ENCODE measurements at regions not wholly inside any gene's neighbourhood (a gene's known extent, or its start where the extent isn't known, plus 50 kb on each side); places are given as distances from the start of the nearest gene placed in this dataset.

DNA sequence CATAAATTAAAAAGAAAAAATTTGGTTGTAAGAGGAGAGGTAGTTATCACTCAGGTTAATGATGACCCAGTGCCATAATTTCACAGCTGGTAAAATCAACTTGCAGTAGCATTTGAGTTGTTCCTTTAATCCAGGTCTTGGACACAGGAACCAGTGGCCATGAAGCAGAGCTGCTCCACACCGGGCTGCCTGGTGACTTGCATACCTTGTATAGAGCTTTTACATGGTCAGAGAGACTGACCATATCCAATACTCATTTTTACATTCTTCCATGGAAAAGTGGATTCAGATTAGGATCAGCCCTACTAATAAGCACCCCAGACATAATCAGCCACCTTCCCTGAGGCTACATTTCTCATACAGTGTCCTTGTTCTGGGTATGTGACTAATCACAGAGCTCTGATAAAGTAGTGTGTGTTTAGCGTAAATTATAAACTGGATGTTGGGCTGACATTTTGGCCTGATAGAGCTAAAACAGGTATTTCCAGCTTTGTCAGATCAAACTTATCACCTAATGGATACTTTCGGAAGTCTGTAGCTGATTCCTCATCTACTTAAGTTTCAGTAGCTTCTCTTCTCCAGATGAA is 77.0 kb upstream of the ZSWIM6 start:
- intact Hi-C loops (cut with DNase I, micrococcal nuclease): no loop called here
- Histone ChIP-seq H3K4me3 (no peak overlapping the region), H3K9me3 (no peaks in the 10 kb centered on the region), H3K4me1 (ENCODE audit: low read depth) (no peaks in the 10 kb centered on the region), H3K36me3 (ENCODE audit: low read depth) (no peaks in the 10 kb centered on the region)
- TF ChIP-seq, protein P1, sequence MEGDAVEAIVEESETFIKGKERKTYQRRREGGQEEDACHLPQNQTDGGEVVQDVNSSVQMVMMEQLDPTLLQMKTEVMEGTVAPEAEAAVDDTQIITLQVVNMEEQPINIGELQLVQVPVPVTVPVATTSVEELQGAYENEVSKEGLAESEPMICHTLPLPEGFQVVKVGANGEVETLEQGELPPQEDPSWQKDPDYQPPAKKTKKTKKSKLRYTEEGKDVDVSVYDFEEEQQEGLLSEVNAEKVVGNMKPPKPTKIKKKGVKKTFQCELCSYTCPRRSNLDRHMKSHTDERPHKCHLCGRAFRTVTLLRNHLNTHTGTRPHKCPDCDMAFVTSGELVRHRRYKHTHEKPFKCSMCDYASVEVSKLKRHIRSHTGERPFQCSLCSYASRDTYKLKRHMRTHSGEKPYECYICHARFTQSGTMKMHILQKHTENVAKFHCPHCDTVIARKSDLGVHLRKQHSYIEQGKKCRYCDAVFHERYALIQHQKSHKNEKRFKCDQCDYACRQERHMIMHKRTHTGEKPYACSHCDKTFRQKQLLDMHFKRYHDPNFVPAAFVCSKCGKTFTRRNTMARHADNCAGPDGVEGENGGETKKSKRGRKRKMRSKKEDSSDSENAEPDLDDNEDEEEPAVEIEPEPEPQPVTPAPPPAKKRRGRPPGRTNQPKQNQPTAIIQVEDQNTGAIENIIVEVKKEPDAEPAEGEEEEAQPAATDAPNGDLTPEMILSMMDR (IDR thresholded peaks at IDR 0.05): no peak
- DNase-seq (no peak), ATAC-seq (peak; percentile 67)

DNA sequence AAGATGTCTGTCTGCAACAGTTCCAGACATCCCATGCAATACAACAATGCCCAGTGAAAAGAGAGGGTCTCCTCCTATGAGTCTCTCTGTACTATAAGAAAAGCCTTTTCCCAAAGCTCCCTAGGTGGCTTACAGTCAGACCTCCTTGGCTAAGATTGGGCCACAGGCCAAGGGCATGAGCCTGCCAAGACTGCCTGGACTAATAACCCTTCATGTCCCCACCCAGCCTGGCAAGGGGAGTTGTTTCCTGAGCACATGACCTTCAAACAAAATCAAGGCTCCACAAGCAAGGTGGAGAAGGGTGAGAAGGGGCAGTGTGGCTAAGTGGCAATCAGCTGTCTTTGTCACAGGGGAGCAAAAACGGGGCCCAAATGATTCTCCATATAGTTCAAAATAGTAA is 75.6 kb upstream of the ZSWIM6 start:
- TF ChIP-seq, protein P1 (IDR thresholded peaks at IDR 0.05): no peak
- DNase-seq (peak; percentile 80 to 92 (median 85)), ATAC-seq (peak; percentile 91)
- Histone ChIP-seq H3K4me1 (ENCODE audit: low read depth) (no peaks in the 10 kb centered on the region), H3K4me3 (no peak overlapping the region), H3K36me3 (ENCODE audit: low read depth) (no peaks in the 10 kb centered on the region), H3K9me3 (no peaks in the 10 kb centered on the region)
- intact Hi-C loops (cut with DNase I, micrococcal nuclease): no loop called here

DNA sequence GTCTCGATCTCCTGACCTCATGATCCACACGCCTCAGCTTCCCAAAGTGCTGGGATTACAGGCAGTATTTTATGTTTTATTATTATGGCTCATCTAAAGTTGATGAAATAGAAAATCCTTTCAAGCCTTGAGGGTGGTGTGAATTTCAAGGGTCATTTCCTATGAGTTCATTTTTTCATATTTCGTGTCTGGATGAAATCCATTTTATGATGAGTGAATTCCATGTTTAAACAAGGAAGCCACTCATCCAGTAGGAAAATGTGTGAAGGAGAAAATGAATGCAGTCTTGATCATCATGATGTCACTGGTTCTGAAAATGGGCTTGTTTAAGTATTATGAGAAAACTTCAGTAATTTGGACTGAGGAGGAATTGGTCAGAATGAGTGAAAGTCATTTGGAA is 74.6 kb upstream of the ZSWIM6 start:
- DNase-seq (no peak), ATAC-seq (no peak)
- H3K36me3 ChIP-seq (ENCODE audit: low read depth): no peaks in the 10 kb centered on the region
- no peaks in the 10 kb centered on the region for H3K4me1 ChIP-seq (ENCODE audit: low read depth)
- intact Hi-C loops (cut with DNase I, micrococcal nuclease): no loop called here
- H3K9me3 ChIP-seq: no peaks in the 10 kb centered on the region
- no peak overlapping the region for H3K4me3 ChIP-seq
- TF ChIP-seq, protein P1 (IDR thresholded peaks at IDR 0.05): no peak

DNA sequence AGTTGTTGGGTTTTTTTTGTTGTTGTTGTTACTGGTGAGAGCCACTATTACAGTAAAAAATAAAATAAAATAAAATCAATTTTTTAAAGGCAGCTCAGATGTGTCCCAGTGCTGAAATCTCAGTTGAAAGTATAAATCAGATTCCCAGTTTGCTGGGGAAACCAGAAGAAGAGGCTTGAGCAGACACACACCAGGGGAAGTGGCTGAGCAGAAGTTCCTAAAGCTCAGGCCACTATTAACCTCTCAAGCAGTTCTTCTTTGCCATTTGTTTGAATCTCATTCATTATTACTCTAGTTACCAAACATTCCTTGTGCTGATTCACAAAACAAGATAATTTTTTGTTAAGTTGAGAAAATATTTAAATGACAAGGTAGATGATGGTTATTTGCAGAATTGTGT is 70.9 kb upstream of the ZSWIM6 start:
- H3K36me3 ChIP-seq (ENCODE audit: low read depth): no peaks in the 10 kb centered on the region
- H3K4me1 ChIP-seq (ENCODE audit: low read depth): no peaks in the 10 kb centered on the region
- H3K9me3 ChIP-seq: no peaks in the 10 kb centered on the region
- intact Hi-C loops (cut with DNase I, micrococcal nuclease): no loop called here
- TF ChIP-seq, protein P1 (IDR thresholded peaks at IDR 0.05): no peak
- ATAC-seq (no peak), DNase-seq (no peak)
- H3K4me3 ChIP-seq: no peak overlapping the region

DNA sequence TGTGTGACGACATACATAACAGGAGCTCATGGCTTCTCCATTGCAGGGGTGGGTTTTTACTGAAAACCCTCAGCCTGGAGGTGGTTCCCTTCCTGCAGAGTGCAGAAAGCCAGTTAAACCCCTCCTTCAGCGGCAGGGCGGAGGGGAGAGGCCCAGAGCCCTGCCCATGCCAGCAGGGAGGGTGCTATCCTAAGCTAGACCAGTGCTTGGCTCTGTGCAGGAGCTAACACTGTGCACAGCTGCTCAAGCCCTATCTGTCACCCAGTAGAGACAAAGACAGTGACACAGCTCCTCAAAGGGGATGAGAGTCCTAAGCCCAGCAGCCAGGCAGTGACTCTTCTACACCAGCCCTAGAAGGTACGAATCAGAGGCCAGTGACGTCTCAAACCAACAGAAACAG is 70.0 kb upstream of the ZSWIM6 start:
- ATAC-seq: peak; percentile 14
- Histone ChIP-seq H3K4me1 (ENCODE audit: low read depth) (no peaks in the 10 kb centered on the region), H3K36me3 (ENCODE audit: low read depth) (no peaks in the 10 kb centered on the region), H3K9me3 (no peaks in the 10 kb centered on the region), H3K4me3 (no peak overlapping the region)
- DNase-seq: no peak
- intact Hi-C loops (cut with DNase I, micrococcal nuclease): no loop called here
- TF ChIP-seq, protein P1 (IDR thresholded peaks at IDR 0.05): no peak

DNA sequence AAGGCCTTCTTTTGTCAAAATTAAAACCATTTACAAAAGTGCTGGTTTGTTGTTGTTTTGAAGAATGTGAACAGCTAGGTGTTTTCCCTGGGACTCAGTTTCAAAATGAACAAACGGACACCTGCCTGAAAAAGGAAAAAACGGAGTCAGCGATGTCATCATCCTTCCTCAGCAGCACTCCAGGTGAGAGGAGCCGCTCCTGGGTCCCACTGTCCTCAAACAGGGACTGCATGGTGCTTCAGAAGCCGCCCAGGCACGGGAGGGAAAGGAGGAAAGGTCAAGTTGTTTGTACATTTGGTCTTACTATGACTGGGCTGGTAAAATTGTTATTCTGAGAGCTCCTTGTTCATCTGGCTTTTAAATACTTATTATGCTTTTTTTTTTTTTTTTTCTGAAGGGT is 69.0 kb upstream of the ZSWIM6 start:
- DNase-seq (no peak), ATAC-seq (no peak)
- TF ChIP-seq, protein P1 (IDR thresholded peaks at IDR 0.05): no peak
- Histone ChIP-seq H3K9me3 (no peaks in the 10 kb centered on the region), H3K36me3 (ENCODE audit: low read depth) (no peaks in the 10 kb centered on the region), H3K4me3 (no peak overlapping the region), H3K4me1 (ENCODE audit: low read depth) (no peaks in the 10 kb centered on the region)
- intact Hi-C loops (cut with DNase I, micrococcal nuclease): no loop called here
